ENCODE measurements at regions not wholly inside any gene's neighbourhood (a gene's known extent, or its start where the extent isn't known, plus 50 kb on each side); places are given as distances from the start of the nearest gene placed in this dataset.
A peak's percentile ranks its signal among the peaks of the same experiment; 100 is the strongest.
"Not testable (repeated sequence)": the region's sequence is repeated elsewhere in the genome, so short reads cannot be mapped to it uniquely, and the experiment has no call there.

- no peak overlapping the region for H3K4me3 ChIP-seq (ENCODE audit: control insufficient read depth, low read depth, low read length)
- no peak for DNase-seq (ENCODE audit: low read depth)
- peak; percentile 45 for TF ChIP-seq CTCF (IDR thresholded peaks at IDR 0.05; ENCODE audit: control insufficient read depth, insufficient read depth, low read depth, low read length, missing control alignments)
These were observed 162.9 kb upstream of the USP9X start for GRCh38 chrX:40922307-40922706.

- not testable (repeated sequence) for H3K4me3 ChIP-seq (ENCODE audit: control insufficient read depth, low read depth, low read length); DNase-seq (ENCODE audit: low read depth)
These were observed 158.4 kb upstream of the USP9X start for GRCh38 chrX:40926739-40927427.

GRCh38 chrX:40928076-40928475, 157.2 kb upstream of the USP9X start:
- DNase-seq (ENCODE audit: low read depth): no peak
- no peak overlapping the region for H3K4me3 ChIP-seq (ENCODE audit: control insufficient read depth, low read depth, low read length)
- no peak for TF ChIP-seq CTCF (IDR thresholded peaks at IDR 0.05; ENCODE audit: control insufficient read depth, insufficient read depth, low read depth, low read length, missing control alignments)

- no peak overlapping the region for H3K4me3 ChIP-seq (ENCODE audit: control insufficient read depth, low read depth, low read length)
- DNase-seq (ENCODE audit: low read depth): no peak
- no peak for TF ChIP-seq CTCF (IDR thresholded peaks at IDR 0.05; ENCODE audit: control insufficient read depth, insufficient read depth, low read depth, low read length, missing control alignments)
These were observed 153.3 kb upstream of the USP9X start for GRCh38 chrX:40931921-40932320.

GRCh38 chrX:40933132-40933705, 152.0 kb upstream of the USP9X start:
- no peak for TF ChIP-seq CTCF (IDR thresholded peaks at IDR 0.05; ENCODE audit: control insufficient read depth, insufficient read depth, low read depth, low read length, missing control alignments)
- peak overlapping the region; percentile 14; the same call in 1 of the 2 replicates for H3K4me3 ChIP-seq (ENCODE audit: control insufficient read depth, low read depth, low read length)
- DNase-seq (ENCODE audit: low read depth): no peak

- TF ChIP-seq CTCF (IDR thresholded peaks at IDR 0.05; ENCODE audit: control insufficient read depth, insufficient read depth, low read depth, low read length, missing control alignments): peak; percentile 1
- no peak for DNase-seq (ENCODE audit: low read depth)
- H3K4me3 ChIP-seq (ENCODE audit: control insufficient read depth, low read depth, low read length): no peak overlapping the region
These were observed 151.4 kb upstream of the USP9X start for GRCh38 chrX:40933706-40934425.

- H3K4me3 ChIP-seq (ENCODE audit: control insufficient read depth, low read depth, low read length): no peak overlapping the region
- no peak for TF ChIP-seq CTCF (IDR thresholded peaks at IDR 0.05; ENCODE audit: control insufficient read depth, insufficient read depth, low read depth, low read length, missing control alignments)
- DNase-seq (ENCODE audit: low read depth): no peak
These were observed 148.4 kb upstream of the USP9X start for GRCh38 chrX:40936827-40937226.
